Erythroblast (primary cell): ENCODE measurements at regions not wholly inside any gene's neighbourhood (a gene's known extent, or its start where the extent isn't known, plus 50 kb on each side); places are given as distances from the start of the nearest gene placed in this dataset.

Experiments
- DNase-seq, 2 experiments: peaks; one replicate each; lab custom pipeline; 2025; lab: John Stamatoyannopoulos, UW
- GATA1 ChIP-seq: IDR thresholded peaks from 2 replicates; pipeline ENCODE4 v1.6.1; 2011; ENCODE audit warnings: low read depth, mild to moderate bottlenecking, control low read depth, low read length, moderate library complexity
- POLR2A ChIP-seq: IDR thresholded peaks from 2 replicates; pipeline ENCODE4 v1.6.1; 2011; ENCODE audit warnings: mild to moderate bottlenecking, low read length

DNA sequence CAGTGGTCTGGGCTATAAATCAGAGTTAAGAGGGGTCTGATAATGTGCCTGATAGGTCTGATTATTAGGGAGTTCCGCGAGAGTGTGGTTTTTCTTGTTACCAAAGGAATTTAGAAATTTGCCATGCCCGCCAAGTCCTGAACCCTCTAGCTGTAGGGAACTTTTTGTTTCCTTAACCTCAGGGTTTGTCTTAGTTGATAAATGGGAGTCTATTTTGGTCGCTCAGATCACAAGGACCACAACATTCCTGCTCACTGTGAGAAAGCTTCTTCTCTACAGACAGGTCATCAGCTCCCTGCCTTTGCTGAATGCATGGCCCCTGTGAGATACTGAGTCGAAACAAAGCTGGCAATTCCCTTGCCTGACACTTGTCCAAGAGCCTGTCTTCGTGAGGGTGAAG is 497.8 kb downstream of the HS3ST4 start:
- DNase-seq, result no peak
- TF ChIP-seq POLR2A (no peak), GATA1 (no peak)

DNA sequence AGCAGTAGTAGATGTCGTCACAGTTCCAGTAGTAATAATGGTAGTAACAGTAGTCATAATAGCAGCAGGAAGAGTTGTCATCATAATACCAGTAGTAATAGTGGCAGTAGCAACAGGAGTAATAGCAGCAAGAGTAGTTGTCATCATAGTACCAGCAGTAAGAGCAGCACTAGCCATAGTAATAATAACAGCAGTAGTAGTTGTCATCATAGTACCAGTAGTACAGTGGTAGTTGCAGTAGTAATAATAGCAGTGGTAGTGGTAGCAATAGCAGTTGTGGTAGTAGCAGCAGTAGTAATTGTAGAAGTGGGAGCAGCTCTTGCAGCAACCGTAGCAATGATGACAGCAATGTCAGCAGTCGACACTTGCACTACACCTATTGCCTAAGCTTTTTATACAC is 502.8 kb downstream of the HS3ST4 start:
- no peak for TF ChIP-seq POLR2A
- no peak for DNase-seq

DNA sequence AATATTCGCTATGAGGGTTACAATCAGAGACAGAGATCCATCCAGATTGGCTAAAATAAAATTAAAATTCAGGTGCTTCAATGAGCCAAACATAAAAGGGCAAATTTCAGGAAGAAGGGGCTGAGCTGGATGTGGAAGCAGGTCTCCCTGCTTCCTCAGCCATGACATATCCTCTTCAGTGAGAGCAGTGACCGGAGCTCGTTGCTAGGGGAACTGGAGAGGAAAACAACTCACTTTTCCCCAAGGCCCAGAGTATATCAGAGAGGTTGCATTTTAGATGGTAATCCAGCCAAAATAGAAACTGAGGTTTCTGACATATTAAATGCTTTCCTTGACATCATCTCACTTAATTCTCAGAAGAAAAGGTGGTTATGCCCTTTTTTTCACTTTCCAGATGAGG is 503.5 kb downstream of the HS3ST4 start:
- no peak for DNase-seq
- TF ChIP-seq GATA1 (no peak), POLR2A (no peak)

DNA sequence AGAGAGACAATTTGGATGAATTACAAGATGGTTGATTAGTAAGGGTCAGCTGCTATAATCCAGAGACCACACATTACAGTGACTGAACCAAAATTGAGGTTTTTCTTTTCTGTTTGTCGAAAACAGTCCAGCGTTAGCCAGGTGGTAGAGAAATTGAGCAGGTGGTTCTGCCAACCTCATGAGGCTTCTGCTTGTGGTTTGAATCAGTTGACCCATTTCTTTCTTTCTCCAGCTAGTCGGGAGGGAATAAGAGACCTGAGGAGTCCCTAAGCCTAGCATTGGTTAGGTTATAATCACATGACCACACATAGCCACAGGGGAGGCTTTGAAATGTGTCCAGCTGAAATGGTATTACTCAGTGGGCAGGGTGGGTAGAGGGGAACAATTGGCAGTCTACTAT is 504.6 kb downstream of the HS3ST4 start:
- DNase-seq, result no peak
- no peak for TF ChIP-seq GATA1
- no peak for TF ChIP-seq POLR2A

DNA sequence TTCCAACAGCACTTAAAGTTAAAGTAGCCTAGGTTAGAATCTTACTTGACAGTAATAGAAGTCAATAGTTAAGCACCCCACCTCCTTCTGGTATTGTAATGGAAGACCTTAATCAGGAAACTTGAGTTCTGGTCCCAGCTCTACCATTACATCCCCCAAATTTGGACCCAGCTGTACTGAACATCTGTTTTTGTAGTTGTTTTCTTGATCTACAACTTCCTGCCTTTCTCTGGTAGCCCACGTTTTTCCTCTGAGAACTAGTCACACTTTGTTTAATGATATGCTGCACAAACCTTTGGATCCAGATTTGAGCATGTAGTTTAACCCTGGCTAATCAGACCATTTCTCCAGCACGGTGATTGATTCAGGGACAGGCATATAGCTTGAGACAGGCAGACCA is 505.0 kb downstream of the HS3ST4 start:
- TF ChIP-seq POLR2A, result no peak
- TF ChIP-seq GATA1, result no peak
- DNase-seq, result no peak

DNA sequence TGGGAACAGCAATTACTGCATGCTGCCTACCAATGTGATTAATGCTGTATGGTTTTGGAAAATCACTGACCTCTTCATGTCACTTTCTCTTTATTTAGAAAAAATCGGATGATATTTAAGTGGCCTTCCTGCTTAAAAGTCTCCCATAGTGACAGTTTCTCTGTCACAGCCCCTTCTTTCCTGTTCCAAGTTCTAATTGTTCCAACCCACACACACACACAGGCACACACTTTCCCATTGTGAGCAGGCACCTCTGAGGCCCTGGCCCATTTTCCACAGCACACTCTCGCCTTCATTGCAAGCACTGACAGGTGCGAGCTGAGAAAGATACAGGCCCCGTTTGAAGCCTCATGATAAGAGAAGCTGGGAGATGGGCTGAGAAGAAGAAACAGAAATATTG is 505.9 kb downstream of the HS3ST4 start:
- no peak for TF ChIP-seq POLR2A
- no peak for TF ChIP-seq GATA1

DNA sequence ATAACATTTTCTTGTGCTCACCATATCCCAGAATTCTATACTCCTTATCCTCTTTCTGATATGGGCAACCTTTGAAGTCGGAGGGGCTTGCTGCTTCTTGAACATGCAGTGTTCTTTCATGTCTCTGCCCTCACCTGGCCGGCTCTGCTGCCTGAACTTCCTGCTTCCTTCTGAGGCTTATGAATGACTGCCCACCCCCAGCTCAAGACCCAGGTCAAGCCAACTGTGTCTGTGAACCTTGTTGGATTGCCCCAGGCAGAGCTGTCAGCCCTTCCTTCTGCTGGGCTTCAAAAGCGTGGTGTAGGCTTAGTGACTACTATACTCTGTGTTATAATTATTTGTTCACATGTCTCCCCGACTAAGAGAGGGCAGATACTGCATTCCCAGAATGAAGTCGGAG is 506.5 kb downstream of the HS3ST4 start:
- no peak for TF ChIP-seq POLR2A
- TF ChIP-seq GATA1, result no peak
- DNase-seq, result no peak

More for the DNA sequence above, 505.9 kb downstream of the HS3ST4 start:
- DNase-seq, result no peak

DNA sequence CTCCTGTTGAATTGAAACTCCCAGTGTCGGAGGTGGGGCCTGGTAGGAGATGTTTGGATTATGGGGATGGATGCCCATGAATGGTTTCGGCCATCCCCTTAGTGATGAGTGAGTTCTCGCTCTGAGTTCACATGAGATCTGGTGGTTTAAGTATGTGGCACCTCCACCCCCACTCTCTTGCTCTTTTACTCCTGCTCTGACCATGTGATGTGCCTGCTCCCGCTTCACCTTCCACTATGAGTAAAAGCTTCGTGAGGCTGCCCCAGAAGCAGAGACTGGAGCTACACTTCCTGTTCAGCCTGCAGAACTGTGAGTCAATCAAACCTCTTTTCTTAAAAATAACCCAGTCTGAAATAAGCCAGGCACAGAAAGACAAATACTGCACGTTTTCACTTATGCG is 512.4 kb downstream of the HS3ST4 start:
- no peak for DNase-seq
- TF ChIP-seq GATA1 (no peak), POLR2A (no peak)

DNA sequence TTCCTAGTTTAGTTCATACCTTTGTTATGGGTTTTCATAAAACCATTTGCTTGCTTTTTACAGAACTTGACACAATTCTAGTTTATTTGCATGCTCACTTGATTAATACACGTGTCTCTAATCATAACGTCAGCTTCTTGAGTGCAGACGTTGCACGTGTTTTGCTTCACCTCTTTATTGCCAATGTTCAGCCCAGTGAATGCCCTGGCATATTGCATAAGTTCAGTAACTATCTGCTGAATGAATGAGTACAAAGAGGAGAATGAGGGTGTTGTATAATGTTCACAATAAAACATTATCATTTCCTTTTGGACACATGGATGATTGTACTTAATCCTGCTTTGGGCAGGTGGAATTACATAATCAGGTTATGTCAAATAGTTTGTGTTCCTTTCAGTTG is 519.8 kb downstream of the HS3ST4 start:
- no peak for TF ChIP-seq GATA1
- no peak for TF ChIP-seq POLR2A
- no peak for DNase-seq

DNA sequence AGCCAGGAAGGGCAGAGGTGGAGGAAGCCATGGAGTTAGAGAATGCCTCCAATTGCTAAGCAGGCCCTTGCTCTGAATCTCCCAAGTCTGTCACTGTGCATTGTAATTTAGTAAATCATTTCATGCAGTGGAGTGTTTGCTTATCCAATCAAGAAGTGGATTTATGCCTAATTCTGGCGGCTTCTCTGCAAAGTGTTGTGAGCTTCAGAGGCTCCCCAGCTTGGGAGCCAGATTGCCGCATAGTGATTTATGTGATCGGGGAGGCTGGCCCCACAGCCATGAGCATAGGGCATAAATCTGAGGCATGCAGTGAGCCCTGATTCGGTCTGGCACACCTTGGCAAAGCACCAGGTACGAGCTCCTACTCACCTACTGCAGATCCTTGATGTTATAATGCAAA is 520.8 kb downstream of the HS3ST4 start:
- no peak for DNase-seq
- TF ChIP-seq POLR2A (no peak), GATA1 (no peak)

DNA sequence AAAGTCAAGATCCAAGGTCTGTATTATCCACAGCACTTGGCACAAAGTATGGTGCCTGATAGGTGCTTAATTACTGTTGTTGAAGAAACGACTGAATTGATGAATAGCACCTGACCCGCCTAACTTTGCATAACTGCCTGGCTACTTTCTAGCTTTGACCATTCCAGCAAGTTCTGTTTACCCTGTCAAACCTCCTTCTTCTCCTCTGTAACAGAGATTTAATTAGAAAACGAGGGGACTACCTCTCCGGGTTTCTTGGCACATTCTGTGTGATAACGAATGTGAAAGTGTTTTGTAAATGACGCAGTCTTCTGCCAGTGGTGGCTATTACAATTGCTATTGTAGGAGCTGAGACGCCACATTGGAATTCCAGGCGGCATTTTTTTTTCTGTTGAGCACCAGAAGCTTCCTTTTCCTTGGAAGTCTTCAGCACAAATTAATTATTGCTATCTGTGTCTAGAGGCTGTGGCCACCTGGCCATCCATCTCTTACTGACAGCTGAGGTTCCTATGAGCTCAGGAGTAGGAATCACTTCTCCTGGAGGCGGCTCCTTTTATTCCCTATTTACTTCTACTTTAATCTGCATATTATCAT is 522.9 kb downstream of the HS3ST4 start:
- no peak for TF ChIP-seq GATA1
- TF ChIP-seq POLR2A, result no peak
- no peak for DNase-seq

DNA sequence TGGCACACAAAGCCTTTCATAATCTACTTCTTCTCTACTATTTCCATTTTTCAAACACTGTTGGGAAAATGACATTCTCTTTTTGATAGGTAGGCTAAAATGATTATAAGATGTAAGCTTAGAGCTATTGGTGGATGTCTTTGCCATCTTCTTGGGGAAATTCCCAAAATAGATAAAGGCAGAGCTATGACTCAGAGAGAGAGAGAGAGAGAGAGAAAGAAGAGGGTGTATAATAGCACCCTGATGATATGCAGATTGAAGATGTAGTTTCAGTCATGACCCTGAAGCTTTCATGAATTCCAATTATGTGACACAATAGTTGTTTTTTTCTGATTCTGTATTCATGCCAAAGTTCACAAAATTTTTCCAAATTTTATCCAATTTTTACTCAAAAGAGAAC is 529.1 kb downstream of the HS3ST4 start:
- no peak for DNase-seq
- TF ChIP-seq POLR2A (no peak), GATA1 (no peak)

DNA sequence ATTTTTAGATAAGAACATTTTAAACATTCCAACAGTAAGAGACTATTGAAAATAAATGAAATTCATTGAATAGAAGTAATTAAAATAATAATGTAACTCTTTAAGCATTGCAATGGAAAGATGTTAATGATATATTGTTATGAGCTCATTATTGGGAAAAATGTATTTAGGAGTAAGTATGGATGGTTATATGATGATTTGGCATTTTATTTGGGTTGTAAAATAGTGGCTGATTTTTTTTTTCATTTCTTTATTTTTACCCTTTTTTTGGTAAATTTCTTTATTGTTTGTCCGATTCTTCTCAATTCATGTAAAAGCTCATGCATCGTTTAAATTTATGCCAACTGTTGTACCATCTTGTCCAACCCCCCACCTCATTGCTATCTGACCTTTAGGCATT is 539.9 kb downstream of the HS3ST4 start:
- TF ChIP-seq POLR2A (no peak), GATA1 (no peak)
- no peak for DNase-seq

DNA sequence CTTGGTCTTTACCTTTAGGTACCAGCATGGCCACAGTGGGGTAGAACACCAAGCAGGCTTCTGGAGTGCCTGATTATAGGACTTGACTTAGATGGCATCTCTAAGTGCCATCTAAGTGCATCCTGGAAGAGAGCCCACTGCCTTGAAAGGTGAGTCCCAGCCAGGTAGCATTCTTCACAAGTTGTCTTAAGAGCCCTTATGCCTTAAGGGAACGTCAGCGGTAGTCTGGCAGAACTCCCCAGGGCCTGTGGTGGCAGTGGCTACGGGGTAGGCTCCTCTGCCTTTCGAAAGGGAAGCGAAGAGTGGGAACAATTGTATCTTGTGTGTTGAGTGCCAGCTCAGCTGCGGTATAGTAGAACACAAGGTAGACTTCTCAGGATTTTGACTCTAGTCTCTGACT is 549.0 kb downstream of the HS3ST4 start:
- TF ChIP-seq POLR2A, result no peak
- TF ChIP-seq GATA1, result no peak
- no peak for DNase-seq

DNA sequence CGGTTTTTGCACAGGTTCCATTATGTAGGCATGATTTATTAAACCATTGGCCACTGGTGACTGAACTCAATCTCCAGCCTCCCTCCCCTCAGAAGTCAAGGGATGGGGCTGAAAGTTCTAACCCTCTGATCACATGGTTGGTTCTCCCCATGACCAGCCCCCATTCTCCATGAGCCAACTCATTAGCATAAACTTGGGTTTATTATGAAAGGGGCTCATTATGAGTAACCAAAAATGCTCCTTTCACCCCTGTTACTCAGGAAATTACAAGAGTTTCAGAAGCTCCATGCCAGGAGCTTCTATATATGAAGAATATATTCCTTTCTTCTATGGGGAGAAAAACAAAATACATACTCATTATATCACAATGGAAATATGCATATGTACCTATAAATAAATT is 555.3 kb downstream of the HS3ST4 start:
- no peak for DNase-seq
- no peak for TF ChIP-seq POLR2A
- no peak for TF ChIP-seq GATA1
